ENCODE measurements at regions not wholly inside any gene's neighbourhood (a gene's known extent, or its start where the extent isn't known, plus 50 kb on each side); places are given as distances from the start of the nearest gene placed in this dataset.
"Not testable (repeated sequence)": the region's sequence is repeated elsewhere in the genome, so short reads cannot be mapped to it uniquely, and the experiment has no call there.

DNA sequence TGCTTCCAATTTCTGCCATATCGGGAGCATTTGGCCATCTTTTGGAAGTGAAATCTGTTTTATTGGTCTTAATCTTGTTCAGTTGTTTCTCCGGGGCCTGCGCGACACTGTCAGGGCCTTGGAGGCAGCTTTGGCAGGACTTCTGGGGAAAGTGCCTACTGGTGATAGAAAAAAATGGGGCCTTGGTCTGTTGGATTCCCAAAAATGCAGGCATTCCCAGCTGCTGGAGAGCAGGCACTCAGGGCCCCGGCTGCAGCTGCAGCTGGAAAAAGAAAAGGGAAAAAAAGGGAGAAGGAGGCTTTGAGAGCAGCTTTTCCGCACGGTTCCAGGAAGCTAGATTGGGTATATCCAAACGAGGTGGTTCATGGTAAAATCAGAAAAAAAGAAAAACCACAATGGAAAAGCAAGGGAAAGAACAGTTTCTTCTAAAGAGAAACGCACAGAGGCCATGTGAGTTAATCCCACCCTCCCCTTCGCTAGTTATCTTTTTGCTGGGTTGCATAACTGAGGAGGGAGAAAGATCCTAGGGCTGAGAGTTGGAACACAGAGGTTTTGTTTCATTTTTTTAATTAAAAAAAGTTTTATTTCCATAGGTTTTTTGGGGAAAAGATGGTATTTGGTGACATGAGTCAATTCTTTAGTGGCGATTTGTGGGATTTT is 134.7 kb upstream of the RFLNA start:
- no peaks in the 10 kb centered on the region for H3K4me1 ChIP-seq (ENCODE audit: control insufficient read depth in 1 of 2, insufficient read depth in 2 of 2, low read length in 2 of 2)
- H3K9me3 ChIP-seq (ENCODE audit: control insufficient read depth in 1 of 2, insufficient read depth in 1 of 2, low read depth in 1 of 2, low read length in 2 of 2) = no peaks in the 10 kb centered on the region
- H3K79me2 ChIP-seq (ENCODE audit: insufficient read depth, low read length) = no peaks in the 10 kb centered on the region
- H3K4me2 ChIP-seq (ENCODE audit: low read length) = no peak overlapping the region
- no peaks in the 10 kb centered on the region for H3K36me3 ChIP-seq (ENCODE audit: control insufficient read depth in 1 of 2, insufficient read depth in 2 of 2, low read length in 2 of 2)
- no peaks in the 10 kb centered on the region for H3K27me3 ChIP-seq (ENCODE audit: insufficient read depth, low read length)
- no peak overlapping the region for H2AFZ ChIP-seq (ENCODE audit: low read depth, low read length, poor library complexity, severe bottlenecking)
- ChIA-PET POLR2A (no interaction called here), RAD21 (ENCODE audit: low non-redundant PET in 1 of 2, low total read pairs in 2 of 2, uncharacterized antibody in 2 of 2, unreplicated experiment in 2 of 2) (no interaction called here), CTCF (no interaction called here)
- no peak for TF ChIP-seq CBX3 (IDR thresholded peaks at IDR 0.05; ENCODE audit: low read depth)
- no peak for TF ChIP-seq EZH2 (IDR thresholded peaks at IDR 0.05)
- no peak for TF ChIP-seq FOSL1 (IDR thresholded peaks at IDR 0.05; ENCODE audit: low read depth)
- TF ChIP-seq RAD21 (IDR thresholded peaks at IDR 0.05; ENCODE audit: low read depth) = no peak
- TF ChIP-seq, protein P1, sequence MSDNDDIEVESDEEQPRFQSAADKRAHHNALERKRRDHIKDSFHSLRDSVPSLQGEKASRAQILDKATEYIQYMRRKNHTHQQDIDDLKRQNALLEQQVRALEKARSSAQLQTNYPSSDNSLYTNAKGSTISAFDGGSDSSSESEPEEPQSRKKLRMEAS (IDR thresholded peaks at IDR 0.05) = no peak
- no peak for TF ChIP-seq SRF (IDR thresholded peaks at IDR 0.05; ENCODE audit: low read depth)
- no peak for TF ChIP-seq POLR2AphosphoS5 (IDR thresholded peaks at IDR 0.05; ENCODE audit: low read depth, low read length)
- TF ChIP-seq CEBPB (IDR thresholded peaks at IDR 0.05; ENCODE audit: low read depth) = no peak
- no peak overlapping the region for H3K4me3 ChIP-seq (replicated peaks in 1 of 2; ENCODE audit: low read depth in 1 of 2, low read length in 2 of 2)
- H3K9me2 ChIP-seq (ENCODE audit: insufficient read depth) = no peaks in the 10 kb centered on the region
- DNase-seq (ENCODE audit: low read depth, low spot score) = no peak
- no peak overlapping the region for H3K9ac ChIP-seq (ENCODE audit: low read length)
- BruUV-seq (replicated peaks) = no TSS peak
- no peak overlapping the region for H3K27ac ChIP-seq (ENCODE audit: low read depth, low read length)
- ATAC-seq = no peak
- H4K20me1 ChIP-seq (ENCODE audit: insufficient read depth) = no peaks in the 10 kb centered on the region
- intact Hi-C loops (cut with micrococcal nuclease) = no loop called here

DNA sequence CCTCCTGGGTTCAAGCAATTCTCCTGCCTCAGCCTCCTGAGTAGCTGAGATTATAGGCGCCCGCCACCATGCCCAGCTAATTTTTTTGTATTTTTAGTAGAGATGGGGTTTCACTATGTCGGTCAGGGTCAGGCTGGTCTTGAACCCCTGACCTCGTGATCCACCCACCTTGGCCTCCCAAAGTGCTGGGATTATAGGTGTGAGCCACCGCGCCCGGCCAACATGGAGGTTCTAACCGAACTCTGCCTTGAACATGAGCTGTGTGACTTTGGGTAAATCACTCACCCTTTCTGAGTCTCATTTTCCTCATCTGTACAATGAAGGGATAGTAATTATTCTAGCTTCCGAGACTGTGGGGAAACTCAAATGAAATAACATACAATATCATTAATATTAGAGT is 133.5 kb upstream of the RFLNA start:
- H2AFZ ChIP-seq (ENCODE audit: low read depth, low read length, poor library complexity, severe bottlenecking); POLR2A ChIA-PET; DNase-seq (ENCODE audit: low read depth, low spot score); H3K4me3 ChIP-seq (replicated peaks in 1 of 2; ENCODE audit: low read depth in 1 of 2, low read length in 2 of 2); H3K9me2 ChIP-seq (ENCODE audit: insufficient read depth); H3K9me3 ChIP-seq (ENCODE audit: control insufficient read depth in 1 of 2, insufficient read depth in 1 of 2, low read depth in 1 of 2, low read length in 2 of 2); BruUV-seq (replicated peaks); CTCF ChIA-PET; H3K27ac ChIP-seq (ENCODE audit: low read depth, low read length); H3K4me1 ChIP-seq (ENCODE audit: control insufficient read depth in 1 of 2, insufficient read depth in 2 of 2, low read length in 2 of 2); H3K36me3 ChIP-seq (ENCODE audit: control insufficient read depth in 1 of 2, insufficient read depth in 2 of 2, low read length in 2 of 2); RAD21 ChIA-PET (ENCODE audit: low non-redundant PET in 1 of 2, low total read pairs in 2 of 2, uncharacterized antibody in 2 of 2, unreplicated experiment in 2 of 2); H3K9ac ChIP-seq (ENCODE audit: low read length); H4K20me1 ChIP-seq (ENCODE audit: insufficient read depth); H3K79me2 ChIP-seq (ENCODE audit: insufficient read depth, low read length); H3K4me2 ChIP-seq (ENCODE audit: low read length); ATAC-seq; intact Hi-C loops (cut with micrococcal nuclease); H3K27me3 ChIP-seq (ENCODE audit: insufficient read depth, low read length): not testable (repeated sequence)
